ENCODE measurements at regions not wholly inside any gene's neighbourhood (a gene's known extent, or its start where the extent isn't known, plus 50 kb on each side); places are given as distances from the start of the nearest gene placed in this dataset.

DNA sequence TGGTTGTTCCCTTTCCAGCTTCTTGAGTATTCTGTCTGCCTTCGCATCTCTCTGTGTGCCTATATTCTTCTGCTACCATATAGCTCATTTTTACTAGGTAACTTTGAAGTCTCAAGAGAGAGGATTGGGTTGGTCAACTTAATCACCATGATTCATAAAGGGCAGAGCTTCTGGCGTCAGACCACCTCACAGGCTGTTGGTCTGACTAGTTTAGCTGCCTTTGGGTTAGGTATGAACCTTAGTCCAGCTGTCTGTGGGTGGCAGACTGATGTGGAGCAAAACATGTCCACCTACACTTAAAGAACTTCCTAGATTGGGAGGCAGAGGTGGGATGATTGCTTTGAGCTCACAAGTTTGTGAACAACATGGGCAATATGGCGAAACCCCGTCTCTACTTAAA lies 192.2 kb upstream of the SGK1 start:
- Histone ChIP-seq H3K4me3 (ENCODE audit: low read length) (no peak overlapping the region), H3K4me1 (ENCODE audit: control insufficient read depth, low read length) (peaks cover 27% of the 10 kb centered on the region), H3F3A (ENCODE audit: control insufficient read depth, insufficient read depth) (no peaks in the 10 kb centered on the region), H3K27ac (ENCODE audit: low read depth, low read length) (no peak overlapping the region), H3K4me2 (ENCODE audit: low read length) (no peak overlapping the region), H3K36me3 (ENCODE audit: control insufficient read depth, low read length) (no peaks in the 10 kb centered on the region), H3K9me2 (replicated peaks; ENCODE audit: control insufficient read depth, low read length) (no peaks in the 10 kb centered on the region), H3K9me3 (ENCODE audit: control insufficient read depth, insufficient read depth, low read length) (no peaks in the 10 kb centered on the region), H3K79me2 (ENCODE audit: control insufficient read depth, low read length) (no peaks in the 10 kb centered on the region), H3K27me3 (ENCODE audit: control insufficient read depth, low read length) (no peaks in the 10 kb centered on the region), H4K20me1 (ENCODE audit: control insufficient read depth, insufficient read depth, low read depth, low read length) (no peaks in the 10 kb centered on the region)
- TF ChIP-seq EZH2phosphoT487 (IDR thresholded peaks at IDR 0.05; ENCODE audit: borderline replicate concordance, low read length), result no peak
- TF ChIP-seq, protein P1, sequence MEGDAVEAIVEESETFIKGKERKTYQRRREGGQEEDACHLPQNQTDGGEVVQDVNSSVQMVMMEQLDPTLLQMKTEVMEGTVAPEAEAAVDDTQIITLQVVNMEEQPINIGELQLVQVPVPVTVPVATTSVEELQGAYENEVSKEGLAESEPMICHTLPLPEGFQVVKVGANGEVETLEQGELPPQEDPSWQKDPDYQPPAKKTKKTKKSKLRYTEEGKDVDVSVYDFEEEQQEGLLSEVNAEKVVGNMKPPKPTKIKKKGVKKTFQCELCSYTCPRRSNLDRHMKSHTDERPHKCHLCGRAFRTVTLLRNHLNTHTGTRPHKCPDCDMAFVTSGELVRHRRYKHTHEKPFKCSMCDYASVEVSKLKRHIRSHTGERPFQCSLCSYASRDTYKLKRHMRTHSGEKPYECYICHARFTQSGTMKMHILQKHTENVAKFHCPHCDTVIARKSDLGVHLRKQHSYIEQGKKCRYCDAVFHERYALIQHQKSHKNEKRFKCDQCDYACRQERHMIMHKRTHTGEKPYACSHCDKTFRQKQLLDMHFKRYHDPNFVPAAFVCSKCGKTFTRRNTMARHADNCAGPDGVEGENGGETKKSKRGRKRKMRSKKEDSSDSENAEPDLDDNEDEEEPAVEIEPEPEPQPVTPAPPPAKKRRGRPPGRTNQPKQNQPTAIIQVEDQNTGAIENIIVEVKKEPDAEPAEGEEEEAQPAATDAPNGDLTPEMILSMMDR (IDR thresholded peaks at IDR 0.05; ENCODE audit: low read depth, low read length, poor library complexity, severe bottlenecking), result no peak

DNA sequence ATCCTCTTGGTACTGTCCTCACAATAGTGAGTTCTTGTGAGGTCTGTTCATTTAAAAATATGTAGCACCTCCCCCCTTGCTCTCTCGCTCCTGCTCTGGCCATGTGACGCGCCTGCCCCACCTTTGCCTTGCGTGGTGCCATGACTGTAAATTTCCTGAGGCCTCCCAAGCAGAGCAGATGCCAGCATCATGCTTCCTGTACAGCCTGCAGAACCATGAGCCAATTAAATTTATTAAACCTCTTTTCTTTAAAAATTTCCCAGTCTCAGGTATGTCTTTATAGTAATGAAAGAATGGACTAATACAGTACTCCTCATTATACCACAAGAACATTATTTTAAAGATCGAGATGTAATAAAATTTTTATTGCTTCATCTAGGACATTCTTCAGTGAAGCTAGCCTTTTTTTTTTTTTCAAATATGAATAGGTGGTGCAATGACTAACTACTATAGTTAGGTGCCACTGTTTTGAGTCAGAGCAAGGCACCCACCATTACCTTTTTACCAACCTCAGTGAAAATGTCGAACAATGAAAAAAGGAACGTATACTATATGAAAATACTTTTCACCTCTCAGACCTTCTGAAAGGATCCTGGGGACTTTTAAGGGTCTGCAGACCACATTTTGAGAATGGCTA lies 191.1 kb upstream of the SGK1 start:
- Histone ChIP-seq H3K27ac (ENCODE audit: low read depth, low read length) (no peak overlapping the region), H3K79me2 (ENCODE audit: control insufficient read depth, low read length) (no peaks in the 10 kb centered on the region), H3K36me3 (ENCODE audit: control insufficient read depth, low read length) (no peaks in the 10 kb centered on the region), H3K4me1 (ENCODE audit: control insufficient read depth, low read length) (peaks cover 27% of the 10 kb centered on the region), H3K4me3 (ENCODE audit: low read length) (no peak overlapping the region), H3K4me2 (ENCODE audit: low read length) (no peak overlapping the region), H4K20me1 (ENCODE audit: control insufficient read depth, insufficient read depth, low read depth, low read length) (no peaks in the 10 kb centered on the region), H3K9me3 (ENCODE audit: control insufficient read depth, insufficient read depth, low read length) (no peaks in the 10 kb centered on the region), H3K9me2 (replicated peaks; ENCODE audit: control insufficient read depth, low read length) (no peaks in the 10 kb centered on the region), H3F3A (ENCODE audit: control insufficient read depth, insufficient read depth) (no peaks in the 10 kb centered on the region), H3K27me3 (ENCODE audit: control insufficient read depth, low read length) (no peaks in the 10 kb centered on the region)
- TF ChIP-seq EZH2phosphoT487 (IDR thresholded peaks at IDR 0.05; ENCODE audit: borderline replicate concordance, low read length), result no peak
- TF ChIP-seq, protein P1 (IDR thresholded peaks at IDR 0.05; ENCODE audit: low read depth, low read length, poor library complexity, severe bottlenecking), result no peak

DNA sequence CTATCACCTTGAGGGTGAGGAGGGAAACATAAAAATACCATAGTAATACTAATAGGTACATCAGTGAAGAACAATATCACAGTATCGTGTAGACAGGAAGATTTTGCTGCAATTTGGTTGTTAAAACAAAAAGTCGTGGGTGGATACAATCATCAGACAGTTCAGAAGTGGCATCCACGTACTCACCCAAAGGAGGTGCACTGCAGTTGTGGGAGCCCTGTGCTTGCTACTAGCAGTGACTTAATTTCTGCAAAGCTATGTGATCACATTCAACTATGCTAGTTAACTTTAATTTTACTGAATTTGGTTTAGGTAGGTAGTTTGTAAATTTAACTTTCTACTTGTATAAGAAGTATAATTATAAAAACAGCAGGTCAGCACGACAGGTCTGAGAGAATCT lies 188.2 kb upstream of the SGK1 start:
- H3K27ac ChIP-seq (ENCODE audit: low read depth, low read length), result no peak overlapping the region
- H3K36me3 ChIP-seq (ENCODE audit: control insufficient read depth, low read length), result no peaks in the 10 kb centered on the region
- H3K4me2 ChIP-seq (ENCODE audit: low read length), result no peak overlapping the region
- no peaks in the 10 kb centered on the region for H3F3A ChIP-seq (ENCODE audit: control insufficient read depth, insufficient read depth)
- H3K9me2 ChIP-seq (replicated peaks; ENCODE audit: control insufficient read depth, low read length), result no peaks in the 10 kb centered on the region
- no peak overlapping the region for H3K4me3 ChIP-seq (ENCODE audit: low read length)
- peaks cover 5% of the 10 kb centered on the region for H3K4me1 ChIP-seq (ENCODE audit: control insufficient read depth, low read length)
- H3K27me3 ChIP-seq (ENCODE audit: control insufficient read depth, low read length), result no peaks in the 10 kb centered on the region
- TF ChIP-seq, protein P1 (IDR thresholded peaks at IDR 0.05; ENCODE audit: low read depth, low read length, poor library complexity, severe bottlenecking), result no peak
- no peak for TF ChIP-seq EZH2phosphoT487 (IDR thresholded peaks at IDR 0.05; ENCODE audit: borderline replicate concordance, low read length)
- no peaks in the 10 kb centered on the region for H4K20me1 ChIP-seq (ENCODE audit: control insufficient read depth, insufficient read depth, low read depth, low read length)
- H3K79me2 ChIP-seq (ENCODE audit: control insufficient read depth, low read length), result no peaks in the 10 kb centered on the region
- H3K9me3 ChIP-seq (ENCODE audit: control insufficient read depth, insufficient read depth, low read length), result no peaks in the 10 kb centered on the region

Measured in DOHH2 (cell line).